ENCODE measurements at regions not wholly inside any gene's neighbourhood (a gene's known extent, or its start where the extent isn't known, plus 50 kb on each side); places are given as distances from the start of the nearest gene placed in this dataset.
"Not testable (repeated sequence)": the region's sequence is repeated elsewhere in the genome, so short reads cannot be mapped to it uniquely, and the experiment has no call there.

DNA sequence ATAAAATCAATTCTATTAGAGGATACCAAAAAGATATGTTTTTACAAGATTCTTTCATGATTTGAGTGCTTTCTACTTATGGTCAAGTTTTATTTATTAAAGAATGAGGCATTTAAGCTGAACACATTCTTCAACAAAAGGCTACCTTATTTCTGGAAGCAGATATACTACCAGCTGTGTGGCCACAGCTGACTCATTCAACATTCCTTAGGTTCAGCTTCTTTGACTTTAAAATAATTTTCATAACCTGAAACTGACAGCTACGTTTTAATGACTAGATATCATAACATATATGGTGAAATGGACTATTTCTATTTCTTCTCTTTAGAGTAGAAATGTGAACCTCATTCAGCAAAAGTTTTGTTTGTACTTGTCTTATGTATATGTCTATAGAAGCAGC, 414.2 kb upstream of the SEMA3C start:
- DNase-seq = no peak

DNA sequence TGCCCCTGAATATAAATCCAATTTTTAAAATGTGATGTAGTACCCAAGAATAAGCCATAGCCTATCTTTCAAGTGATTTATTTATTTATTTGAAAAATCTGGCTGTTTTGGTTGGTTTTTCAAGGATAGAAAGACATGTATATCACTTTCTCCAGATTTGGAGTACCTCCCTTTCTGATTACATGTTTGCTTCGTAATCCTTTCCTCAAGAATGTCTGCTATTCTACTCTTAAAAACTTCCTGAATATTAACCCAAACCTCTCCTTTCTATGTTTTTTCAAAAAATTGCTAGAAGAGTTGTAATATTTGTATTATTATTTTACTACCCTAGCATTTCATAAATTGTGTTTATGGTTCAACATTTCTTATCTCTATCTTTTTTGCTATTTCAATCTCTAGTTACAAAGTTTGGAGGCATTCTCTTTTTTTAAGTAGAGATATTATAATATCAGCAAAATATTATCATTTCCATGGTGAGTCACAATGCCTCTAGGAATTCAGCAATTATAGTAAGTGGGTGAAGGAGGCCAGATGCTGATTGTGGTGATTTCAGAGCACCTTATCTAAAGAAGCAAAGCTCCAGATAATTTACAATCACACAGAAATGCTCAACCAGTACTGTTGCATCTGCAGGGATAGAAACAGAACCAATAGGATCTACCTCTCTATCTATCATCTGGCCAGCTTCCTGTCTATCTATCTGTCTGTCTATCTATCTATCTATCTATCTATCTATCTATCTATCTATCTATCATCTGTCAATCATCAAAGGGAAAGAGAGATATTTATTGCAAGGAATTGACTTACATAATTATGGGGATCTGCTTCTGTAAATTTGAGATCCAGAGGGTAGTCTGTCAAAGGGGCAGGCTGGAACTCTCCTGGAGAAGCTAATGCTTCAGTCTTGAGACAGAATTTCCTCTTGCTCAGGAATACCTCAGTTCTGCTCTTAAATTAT, 412.5 kb upstream of the SEMA3C start:
- DNase-seq = no peak

GRCh38 chr7:81330108-81330507, 411.3 kb upstream of the SEMA3C start:
- no peak for DNase-seq

DNA sequence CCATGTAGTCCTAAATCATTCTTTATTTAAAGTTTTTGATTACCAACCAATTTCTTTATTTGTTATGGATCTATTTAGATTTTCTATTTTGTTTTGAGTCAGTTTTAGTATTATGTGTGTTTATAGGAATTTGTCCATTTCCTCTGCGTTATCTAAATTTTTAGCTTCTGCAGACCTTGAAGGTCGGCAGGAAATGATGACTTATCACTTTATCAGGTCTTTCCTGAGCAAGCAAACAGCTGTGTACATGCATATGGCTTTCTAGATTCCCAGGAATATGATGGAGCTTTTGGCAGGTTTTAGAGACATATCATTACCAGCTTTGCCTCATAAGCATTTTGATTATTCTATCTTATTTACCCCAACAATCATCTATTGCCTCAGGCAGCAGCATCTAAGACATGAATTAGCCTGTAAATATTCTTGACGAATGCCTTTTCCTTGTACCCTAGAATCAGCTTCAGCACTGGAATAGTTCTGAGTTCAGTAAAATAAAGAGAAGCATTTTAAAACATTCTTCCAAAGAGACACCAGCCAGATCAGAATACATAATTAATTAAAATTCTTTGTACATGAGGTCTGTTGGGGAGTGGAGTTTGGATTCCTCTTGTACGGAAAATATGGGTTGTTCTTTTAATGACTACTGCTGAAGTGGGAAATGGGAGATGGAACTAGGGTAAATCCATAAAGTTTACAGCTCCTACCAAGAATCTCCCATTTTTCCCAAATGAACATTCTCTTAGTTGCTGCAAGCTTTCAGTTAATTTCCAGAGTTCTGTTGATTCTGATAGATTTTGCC, 408.8 kb upstream of the SEMA3C start:
- DNase-seq = no peak

DNA sequence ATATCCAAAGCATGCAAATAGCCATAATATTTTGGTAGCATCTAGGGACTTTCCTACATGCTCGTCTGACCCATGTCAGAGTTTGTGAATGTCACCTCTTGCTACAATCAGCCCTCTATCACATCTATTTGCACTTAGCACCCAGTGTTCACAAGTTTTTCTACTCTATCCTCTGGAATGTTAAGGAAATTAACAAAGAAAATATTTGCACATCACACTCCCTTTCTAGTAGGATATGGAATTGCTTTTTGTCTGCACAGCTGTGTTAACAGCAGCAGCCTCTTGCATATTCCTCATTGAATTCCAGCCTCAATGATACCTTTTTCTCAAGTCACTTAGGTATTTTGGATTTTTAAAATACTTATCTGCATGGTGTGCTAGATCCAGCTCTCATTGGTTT, 403.1 kb upstream of the SEMA3C start:
- DNase-seq = no peak

GRCh38 chr7:81317741-81318140, 398.9 kb upstream of the SEMA3C start:
- DNase-seq = no peak

GRCh38 chr7:81308643-81309322, 389.9 kb upstream of the SEMA3C start:
- DNase-seq = peak; percentile 77

- DNase-seq = no peak
Observed at GRCh38 chr7:81301815-81302214, 383.0 kb upstream of the SEMA3C start.

- DNase-seq = no peak
Observed at GRCh38 chr7:81300753-81301152, 381.9 kb upstream of the SEMA3C start.

DNA sequence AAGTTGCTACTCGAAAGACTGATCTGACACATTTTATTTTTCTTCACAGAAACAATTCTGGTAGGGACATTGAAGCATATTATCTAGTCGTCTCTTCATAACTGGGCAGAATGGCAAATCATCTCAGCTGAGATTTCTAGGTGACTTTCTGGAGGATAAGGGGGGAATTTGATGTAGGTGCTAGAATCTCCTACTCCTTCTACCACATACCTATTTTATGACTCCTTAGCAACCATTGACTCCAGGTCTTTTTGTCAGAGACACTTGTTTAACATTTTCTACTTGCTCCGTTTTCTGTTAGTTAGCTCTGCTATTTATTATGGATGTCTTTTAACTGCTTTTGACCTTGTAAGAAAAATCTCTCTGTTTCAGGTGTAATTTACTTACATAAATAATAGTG, 380.9 kb upstream of the SEMA3C start:
- DNase-seq = no peak

DNA sequence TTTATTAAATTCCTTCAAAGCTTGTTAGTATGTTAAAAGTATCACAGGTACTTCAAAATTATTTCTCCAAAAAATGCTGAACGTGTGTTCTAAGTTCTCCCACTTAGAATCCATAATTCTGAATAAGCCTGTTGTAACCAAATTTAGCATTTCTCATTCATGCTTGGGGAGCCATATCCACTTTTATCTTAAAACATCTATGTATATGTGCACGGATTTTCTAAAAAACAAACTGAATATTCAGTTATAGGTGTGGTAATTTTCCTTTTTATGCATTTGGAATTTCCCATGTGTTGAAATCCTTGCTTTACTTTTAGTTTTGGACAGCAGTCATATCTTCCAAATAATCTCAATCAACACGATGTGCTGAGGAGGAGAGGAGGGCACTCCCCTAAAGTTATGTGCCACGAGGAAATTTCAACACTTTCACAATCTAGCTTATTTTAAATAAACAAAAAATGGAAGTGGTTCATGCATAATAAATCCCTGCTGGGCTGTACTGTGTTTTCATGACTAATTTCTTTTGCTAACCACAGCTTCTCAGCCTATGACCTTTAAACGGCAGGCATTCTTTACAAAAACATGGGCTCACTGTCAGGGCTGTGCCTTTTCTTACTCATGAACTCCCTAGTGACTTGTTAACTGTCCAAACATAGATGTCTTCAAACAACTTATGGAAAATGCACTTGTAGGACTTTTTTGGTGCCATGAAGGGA, 380.3 kb upstream of the SEMA3C start:
- no peak for DNase-seq

DNA sequence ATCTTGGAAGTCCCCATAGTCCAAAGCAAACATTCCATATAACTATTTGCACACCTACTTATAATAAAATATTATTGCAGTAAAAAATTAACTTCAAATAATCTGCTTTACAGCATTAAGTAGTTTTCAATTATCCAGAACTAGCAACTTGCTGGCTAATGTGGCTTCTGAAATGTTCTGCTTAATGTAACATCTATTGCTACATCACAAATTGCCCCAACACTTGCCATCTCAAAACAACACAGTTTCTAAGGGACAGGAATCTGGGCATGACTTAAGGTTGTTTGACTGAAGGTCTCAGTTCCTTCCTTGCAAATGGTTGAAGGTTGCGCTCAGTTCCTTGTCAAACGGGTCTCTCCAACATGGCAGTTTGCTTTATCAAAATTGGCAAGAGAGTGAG, 378.5 kb upstream of the SEMA3C start:
- no peak for DNase-seq

DNA sequence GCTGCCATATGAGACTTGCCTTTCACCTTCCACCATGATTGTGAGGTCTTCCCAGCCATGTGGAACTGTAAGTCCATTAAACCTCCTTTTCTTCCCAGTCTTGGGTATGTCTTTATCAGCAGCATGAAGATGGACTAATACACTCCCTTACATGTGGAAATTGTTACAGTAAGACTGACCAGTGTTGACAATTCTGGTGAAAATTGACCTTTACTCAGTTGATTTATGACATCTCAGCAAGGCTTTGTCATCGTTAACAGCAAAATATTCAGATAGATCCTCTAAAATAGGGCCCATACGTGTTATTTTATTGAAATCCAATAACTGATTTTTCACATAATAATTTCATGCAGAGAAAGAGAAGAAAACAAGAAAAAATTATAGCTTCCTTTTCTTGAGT, 377.9 kb upstream of the SEMA3C start:
- DNase-seq = no peak

- DNase-seq = no peak
Observed at GRCh38 chr7:81294897-81295515, 376.2 kb upstream of the SEMA3C start.

DNA sequence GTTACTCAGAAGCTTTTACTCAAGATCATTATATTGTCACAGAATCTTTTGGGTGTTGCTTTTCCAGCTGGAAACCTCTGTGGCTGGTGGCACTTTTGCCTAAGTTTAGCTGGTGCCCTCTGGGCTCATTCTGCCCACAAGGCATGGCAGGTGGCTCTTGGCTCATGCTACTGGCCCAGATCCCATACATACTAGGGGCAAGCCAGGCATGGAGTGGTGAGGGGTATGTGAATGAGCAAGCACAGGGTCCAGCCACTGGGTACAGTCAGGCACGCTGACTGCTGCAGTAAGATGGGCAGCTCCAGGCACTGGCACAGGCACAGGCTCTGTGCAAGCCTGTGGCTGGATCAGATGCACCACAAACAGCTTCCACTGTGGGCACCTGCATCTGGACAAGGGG, 375.0 kb upstream of the SEMA3C start:
- no peak for DNase-seq

- DNase-seq = not testable (repeated sequence)
Observed at GRCh38 chr7:81286754-81287153, 367.9 kb upstream of the SEMA3C start.

GRCh38 chr7:81285142-81285871, 366.5 kb upstream of the SEMA3C start:
- no peak for DNase-seq

DNA sequence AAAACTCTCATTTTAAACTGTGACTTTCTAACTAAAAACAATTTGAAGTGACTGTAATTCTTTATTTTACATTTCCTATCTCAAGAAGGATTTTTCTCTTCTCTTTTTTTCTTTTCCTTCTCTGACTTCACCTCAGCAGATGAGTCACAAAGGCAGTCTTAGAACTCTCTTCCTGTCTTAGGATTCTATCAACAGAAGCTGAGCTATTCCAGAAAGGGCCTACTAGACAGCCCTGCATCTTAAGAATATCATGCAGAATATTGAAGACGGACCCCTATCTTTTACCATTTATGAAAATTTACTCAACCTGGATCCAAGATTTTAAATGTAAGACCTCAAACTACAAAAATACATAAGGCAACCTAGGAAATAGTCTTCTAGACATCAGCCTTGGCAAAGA, 365.7 kb upstream of the SEMA3C start:
- no peak for DNase-seq

GRCh38 chr7:81280531-81280930, 361.7 kb upstream of the SEMA3C start:
- no peak for DNase-seq

DNA sequence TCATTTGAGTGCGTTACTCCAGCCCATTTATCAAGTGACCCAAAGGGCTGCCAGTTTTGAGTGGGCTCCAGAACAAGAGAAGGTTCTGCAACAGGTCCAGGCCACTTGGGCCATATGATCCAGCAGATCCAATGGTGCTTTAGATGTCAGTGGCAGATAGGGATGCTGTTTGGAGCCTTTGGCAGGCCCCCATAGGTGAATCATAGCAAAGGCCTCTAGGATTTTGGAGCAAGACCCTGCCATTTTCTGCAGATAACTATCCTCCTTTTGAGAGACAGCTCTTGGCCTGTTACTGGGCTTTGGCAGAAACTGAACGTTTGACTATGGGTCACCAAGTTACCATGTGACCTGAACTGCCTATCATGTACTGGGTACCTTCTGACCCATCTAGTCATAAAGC, 358.8 kb upstream of the SEMA3C start:
- DNase-seq = no peak

DNA sequence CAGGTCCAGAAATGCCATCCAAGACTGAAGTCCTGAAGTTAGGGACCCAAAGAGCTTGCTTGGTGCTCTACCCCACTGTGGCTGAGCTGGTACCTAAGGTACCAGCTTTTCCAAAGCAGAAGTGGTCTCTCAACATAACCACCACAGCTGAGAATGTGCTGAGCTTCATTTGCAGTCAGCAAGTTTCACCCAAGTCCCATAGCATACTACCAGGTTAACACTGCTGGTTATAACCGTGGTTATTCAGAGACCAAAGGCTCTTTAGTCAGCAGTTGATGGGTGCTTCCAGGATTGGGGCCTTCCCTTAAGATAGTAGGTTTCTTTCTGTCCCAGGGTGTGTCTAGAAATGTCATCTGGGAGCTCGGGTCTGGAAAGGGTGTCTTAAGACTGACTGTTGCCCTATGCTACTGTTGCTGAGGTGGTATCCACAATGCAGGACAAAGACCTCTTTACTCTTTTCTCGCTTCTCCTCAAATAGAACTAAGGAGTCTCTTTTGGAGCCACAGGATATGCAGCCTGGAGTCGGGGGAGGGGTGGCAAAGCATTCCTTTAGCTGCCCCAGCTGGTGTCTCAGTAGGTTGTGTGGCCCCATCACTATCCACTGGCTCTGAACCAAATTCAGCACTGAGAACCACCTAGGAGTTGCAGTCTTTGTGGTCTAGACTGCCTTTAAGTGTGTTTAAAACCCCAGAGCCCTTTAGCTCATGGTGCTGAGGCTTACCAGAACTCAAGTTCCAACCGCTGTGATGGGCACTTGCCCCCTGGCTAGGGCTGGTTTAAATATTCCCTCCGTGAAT, 354.9 kb upstream of the SEMA3C start:
- DNase-seq = no peak
